Neuronal stem cell (in vitro differentiated cells): ENCODE measurements at regions not wholly inside any gene's neighbourhood (a gene's known extent, or its start where the extent isn't known, plus 50 kb on each side); places are given as distances from the start of the nearest gene placed in this dataset.
"Not testable (repeated sequence)": the region's sequence is repeated elsewhere in the genome, so short reads cannot be mapped to it uniquely, and the experiment has no call there.

ENCODE experiments used
- DNase-seq: peaks from one replicate; pipeline ENCODE4 v3.0.0-alpha.2; 2013; ENCODE audit warnings: low spot score
- H2AFZ ChIP-seq: one replicate; pipeline ENCODE4 v1.6.1; 2013; ENCODE audit warnings: mild to moderate bottlenecking, low read length, inconsistent platforms
- H2AK5ac ChIP-seq: 2 replicates; pipeline ENCODE4 v1.6.1; 2013; ENCODE audit warnings: low read depth, mild to moderate bottlenecking, inconsistent platforms, low read length, moderate library complexity, mixed read lengths
- H2BK120ac ChIP-seq: 2 replicates; pipeline ENCODE4 v1.6.1; 2013; ENCODE audit warnings: low read depth, mild to moderate bottlenecking, inconsistent platforms, low read length, moderate library complexity, mixed read lengths
- H2BK12ac ChIP-seq: one replicate; pipeline ENCODE4 v1.6.1; 2013; ENCODE audit warnings: low read length, inconsistent platforms
- H2BK15ac ChIP-seq: 2 replicates; pipeline ENCODE4 v1.6.1; 2013; ENCODE audit warnings: mild to moderate bottlenecking, low read length, inconsistent platforms, mixed read lengths
- H2BK5ac ChIP-seq: one replicate; pipeline ENCODE4 v1.6.1; 2013; ENCODE audit warnings: inconsistent platforms, mild to moderate bottlenecking, low read length, moderate library complexity
- H3K14ac ChIP-seq: one replicate; pipeline ENCODE4 v1.6.1; 2013; ENCODE audit warnings: low read length, inconsistent platforms
- H3K18ac ChIP-seq: 2 replicates; pipeline ENCODE4 v1.6.1; 2013; ENCODE audit warnings: low read length, inconsistent platforms
- H3K23ac ChIP-seq: 2 replicates; pipeline ENCODE4 v1.6.1; 2013; ENCODE audit warnings: low read depth, mild to moderate bottlenecking, mixed read lengths, low read length, inconsistent platforms; ENCODE audit not compliant: poor library complexity
- H3K27ac ChIP-seq: replicated peaks from 3 replicates; pipeline ENCODE4 v1.5.1; 2013; ENCODE audit warnings: low read length, inconsistent platforms
- H3K27me3 ChIP-seq, 3 experiments: 2 replicates each; pipeline ENCODE4 v1.6.1; 2013; ENCODE audit warnings: low read length in 3 of 3, mild to moderate bottlenecking in 2 of 3, inconsistent platforms in 1 of 3, low read depth in 1 of 3, mixed read lengths in 1 of 3, moderate library complexity in 1 of 3; ENCODE audit not compliant: control insufficient read depth in 3 of 3, insufficient read depth in 3 of 3
- H3K36me3 ChIP-seq, 2 donors: replicated peaks in 1 of 2; 2 replicates each; pipeline ENCODE4 v1.6.1; 2013; ENCODE audit warnings: low read length in 2 of 2; ENCODE audit not compliant: control insufficient read depth in 2 of 2, insufficient read depth in 2 of 2
- H3K4ac ChIP-seq: 2 replicates; pipeline ENCODE4 v1.6.1; 2013; ENCODE audit warnings: inconsistent platforms, mild to moderate bottlenecking, low read length, moderate library complexity
- H3K4me1 ChIP-seq, 2 donors: 1 replicate in 1 of 2; 2 replicates in 1 of 2; pipeline ENCODE4 v1.6.1; 2013; ENCODE audit warnings: low read length in 2 of 2, low read depth in 1 of 2; ENCODE audit not compliant: control insufficient read depth in 2 of 2, insufficient read depth in 1 of 2
- H3K4me2 ChIP-seq: one replicate; pipeline ENCODE4 v1.6.1; 2013; ENCODE audit warnings: mild to moderate bottlenecking, low read length, inconsistent platforms; ENCODE audit not compliant: insufficient read depth, poor library complexity, severe bottlenecking
- H3K4me3 ChIP-seq, 2 donors: 2 replicates each; pipeline ENCODE4 v1.5.1; 2013; ENCODE audit warnings: low read length in 2 of 2, mild to moderate bottlenecking in 2 of 2, inconsistent platforms in 1 of 2, moderate library complexity in 1 of 2
- H3K79me1 ChIP-seq: one replicate; pipeline ENCODE4 v1.6.1; 2013; ENCODE audit warnings: low read depth, mild to moderate bottlenecking, inconsistent platforms, low read length, moderate library complexity
- H3K9ac ChIP-seq: one replicate; pipeline ENCODE4 v1.6.1; 2013; ENCODE audit warnings: mild to moderate bottlenecking, low read depth, low read length, inconsistent platforms; ENCODE audit not compliant: poor library complexity
- H3K9me3 ChIP-seq, 2 donors: replicated peaks in 1 of 2; 2 replicates each; pipeline versions ENCODE3 to v1.6.1; 2013; ENCODE audit warnings: low read length in 2 of 2, mild to moderate bottlenecking in 2 of 2, inconsistent platforms in 1 of 2, low read depth in 1 of 2, mixed read lengths in 1 of 2, moderate library complexity in 1 of 2; ENCODE audit not compliant: control insufficient read depth in 2 of 2, insufficient read depth in 1 of 2
- H4K8ac ChIP-seq: one replicate; pipeline ENCODE4 v1.6.1; 2013; ENCODE audit warnings: low read depth, mild to moderate bottlenecking, inconsistent platforms, low read length, moderate library complexity
- H4K91ac ChIP-seq: one replicate; pipeline ENCODE4 v1.6.1; 2013; ENCODE audit warnings: low read length, low read depth, mild to moderate bottlenecking, inconsistent platforms; ENCODE audit not compliant: poor library complexity
- WGBS, 2 donors: extraction: QIAGEN DNeasy Blood & Tissue Kit; methylation state at CpG; one replicate each; pipeline ENCODE4 v1.1.7; 2013; ENCODE audit warnings: missing lambda C conversion rate in 2 of 2, mixed read lengths in 1 of 2; ENCODE audit not compliant: insufficient read length in 2 of 2, insufficient replicate concordance in 1 of 2; ENCODE audit errors: extremely low coverage in 2 of 2; 5-methylcytosine and 5-hydroxymethylcytosine counted together

GRCh38 chr6:71007298-71007697, 50.4 kb upstream of the B3GAT2 start:
- not testable (repeated sequence) for H3K4me3 ChIP-seq, H2BK12ac ChIP-seq, H3K36me3 ChIP-seq, H3K4ac ChIP-seq, H3K9me3 ChIP-seq, H3K14ac ChIP-seq, H3K9ac ChIP-seq, H3K23ac ChIP-seq, H4K91ac ChIP-seq, H3K4me1 ChIP-seq, H2BK5ac ChIP-seq, H3K27me3 ChIP-seq, H2AK5ac ChIP-seq, H3K27ac ChIP-seq, H3K79me1 ChIP-seq, H3K18ac ChIP-seq, H2AFZ ChIP-seq, H4K8ac ChIP-seq, H3K4me2 ChIP-seq, H2BK120ac ChIP-seq, H2BK15ac ChIP-seq, DNase-seq

- Histone ChIP-seq H3K27ac (no peak overlapping the region), H2BK5ac (no peak overlapping the region), H3K14ac (no peak overlapping the region), H3K4ac (no peak overlapping the region), H3K18ac (no peak overlapping the region), H2BK120ac (no peak overlapping the region), H3K9me3 (no peaks in the 10 kb centered on the region), H3K23ac (no peak overlapping the region), H3K4me2 (no peak overlapping the region), H3K4me1 (peaks cover 5 to 12% of the 10 kb centered on the region in 2 donors), H3K36me3 (no peaks in the 10 kb centered on the region), H3K79me1 (peaks cover 3% of the 10 kb centered on the region), H4K91ac (no peak overlapping the region), H2BK15ac (no peak overlapping the region), H3K9ac (no peak overlapping the region), H2AFZ (peak overlapping the region; percentile 67), H2BK12ac (no peak overlapping the region), H3K27me3 (peaks cover 0 to 3% (median 0%) of the 10 kb centered on the region in 3 experiments), H3K4me3 (no peak overlapping the region), H4K8ac (no peak overlapping the region), H2AK5ac (no peak overlapping the region)
- WGBS, 2 donors: no CpG with 5 or more reads among the region's 1 CpG
- DNase-seq: no peak
Measured at GRCh38 chr6:71011871-71012371, 55.1 kb upstream of the B3GAT2 start.

DNA sequence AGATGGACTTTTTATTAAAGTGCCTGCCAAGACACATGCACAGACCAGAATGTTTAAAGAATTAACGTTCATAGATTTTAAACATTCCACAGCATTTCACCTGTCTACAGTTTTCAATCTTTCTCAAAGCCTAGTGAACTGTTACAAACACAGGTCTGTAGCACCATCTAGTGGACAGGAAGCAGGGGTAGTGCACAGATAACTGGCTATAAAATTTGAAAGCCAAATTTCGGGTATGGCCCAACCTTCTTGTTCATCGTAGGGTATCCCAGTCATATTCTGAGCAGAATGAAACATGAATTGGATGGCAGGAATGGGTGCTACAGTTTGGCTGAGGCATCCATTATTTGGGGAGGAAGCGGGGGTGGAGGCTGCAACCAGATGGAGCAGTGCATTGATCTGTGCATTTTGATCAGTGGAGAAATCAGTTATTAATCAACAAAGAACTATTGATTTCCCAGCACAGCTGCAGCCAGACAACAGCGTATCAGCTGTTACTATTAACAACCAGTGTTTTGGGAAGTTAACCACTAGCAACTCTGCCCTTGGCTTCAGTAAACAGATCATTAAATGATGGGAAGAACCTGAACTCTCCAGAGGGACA, 56.1 kb upstream of the B3GAT2 start:
- Histone ChIP-seq H3K4me2 (no peak overlapping the region), H3K27me3 (peaks cover 0 to 3% (median 0%) of the 10 kb centered on the region in 3 experiments), H2BK15ac (no peak overlapping the region), H3K27ac (no peak overlapping the region), H3K4me1 (peaks cover 5 to 12% of the 10 kb centered on the region in 2 donors), H3K4me3 (no peak overlapping the region), H2BK5ac (no peak overlapping the region), H3K18ac (no peak overlapping the region), H4K91ac (no peak overlapping the region), H3K23ac (no peak overlapping the region), H2AFZ (peak overlapping the region; percentile 15), H4K8ac (no peak overlapping the region), H3K36me3 (no peaks in the 10 kb centered on the region), H2BK12ac (no peak overlapping the region), H3K79me1 (peaks cover 3% of the 10 kb centered on the region), H3K4ac (no peak overlapping the region), H3K9me3 (no peaks in the 10 kb centered on the region), H2BK120ac (no peak overlapping the region), H3K9ac (no peak overlapping the region), H3K14ac (no peak overlapping the region), H2AK5ac (no peak overlapping the region)
- DNase-seq: peak; percentile 66
- WGBS, 2 donors: no CpG with 5 or more reads among the region's 5 CpGs

DNA sequence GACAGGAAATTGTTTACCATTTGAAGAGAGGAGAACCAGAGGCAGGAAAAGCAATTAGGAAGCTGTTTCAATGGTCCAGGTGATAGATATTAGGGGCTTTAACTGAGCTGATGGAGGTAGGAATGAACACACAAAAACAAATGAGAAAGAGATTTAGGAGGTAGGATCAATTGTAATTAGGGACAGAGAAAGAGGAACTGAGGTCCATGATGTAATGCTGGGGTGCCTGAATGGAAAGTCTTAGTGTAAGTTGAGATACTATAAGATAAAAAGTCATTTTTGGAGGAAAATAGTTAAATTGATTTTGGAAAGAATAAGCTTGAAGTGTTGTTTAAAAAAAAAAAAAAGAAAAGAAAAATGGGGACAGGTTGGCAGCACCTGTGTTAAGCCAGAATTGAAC, 58.5 kb upstream of the B3GAT2 start:
- no peak overlapping the region for H2BK5ac ChIP-seq
- H3K79me1 ChIP-seq: peaks cover 2% of the 10 kb centered on the region
- H4K91ac ChIP-seq: no peak overlapping the region
- H4K8ac ChIP-seq: no peak overlapping the region
- H3K18ac ChIP-seq: no peak overlapping the region
- no peak overlapping the region for H3K23ac ChIP-seq
- H3K14ac ChIP-seq: no peak overlapping the region
- H3K4me3 ChIP-seq: no peak overlapping the region
- H3K4me1 ChIP-seq: peaks cover 5 to 12% of the 10 kb centered on the region in 2 donors
- no peak overlapping the region for H2AFZ ChIP-seq
- no peak overlapping the region for H2BK120ac ChIP-seq
- no peaks in the 10 kb centered on the region for H3K36me3 ChIP-seq
- no peak overlapping the region for H3K4ac ChIP-seq
- DNase-seq: no peak
- peaks cover 0 to 3% (median 0%) of the 10 kb centered on the region in 3 experiments for H3K27me3 ChIP-seq
- no peak overlapping the region for H3K27ac ChIP-seq
- H3K9me3 ChIP-seq: no peaks in the 10 kb centered on the region
- no peak overlapping the region for H2BK12ac ChIP-seq
- H2BK15ac ChIP-seq: no peak overlapping the region
- no peak overlapping the region for H3K9ac ChIP-seq
- no peak overlapping the region for H3K4me2 ChIP-seq
- no peak overlapping the region for H2AK5ac ChIP-seq
